Ureter (tissue), 1 donor: ENCODE measurements at regions not wholly inside any gene's neighbourhood (a gene's known extent, or its start where the extent isn't known, plus 50 kb on each side); places are given as distances from the start of the nearest gene placed in this dataset.

ENCODE experiments used
- DNase-seq: peaks from one replicate; pipeline ENCODE4 v3.0.0-alpha.2; 2020; ENCODE audit warnings: low spot score
- donor health status: DM: yes; HTN: yes; CAD: no.

- DNase-seq, result no peak
Measured at GRCh38 chrX:39555431-39555830, 542.3 kb downstream of the BCOR start.

DNA sequence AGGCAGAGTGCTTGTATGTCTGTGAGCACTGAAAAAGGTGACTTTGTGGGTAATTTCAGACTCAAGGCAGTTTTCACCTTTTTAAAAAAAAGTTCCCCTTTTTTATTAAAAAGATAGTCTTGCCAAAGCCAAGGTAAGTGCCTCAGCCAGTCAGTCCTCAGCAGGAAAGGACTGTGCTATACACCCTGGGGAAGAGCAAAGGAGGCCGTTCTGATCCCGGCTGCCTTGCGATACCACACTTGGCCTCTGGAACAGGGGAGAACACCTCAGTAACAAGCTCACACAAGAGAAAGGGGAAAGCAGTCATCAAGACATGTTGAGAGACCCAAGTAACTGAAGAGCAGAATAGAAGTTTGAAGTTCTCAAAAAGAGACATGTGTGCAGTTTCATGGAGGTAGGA is 541.7 kb downstream of the BCOR start:
- DNase-seq, result no peak

GRCh38 chrX:39559229-39559628 is 538.5 kb downstream of the BCOR start:
- no peak for DNase-seq

DNA sequence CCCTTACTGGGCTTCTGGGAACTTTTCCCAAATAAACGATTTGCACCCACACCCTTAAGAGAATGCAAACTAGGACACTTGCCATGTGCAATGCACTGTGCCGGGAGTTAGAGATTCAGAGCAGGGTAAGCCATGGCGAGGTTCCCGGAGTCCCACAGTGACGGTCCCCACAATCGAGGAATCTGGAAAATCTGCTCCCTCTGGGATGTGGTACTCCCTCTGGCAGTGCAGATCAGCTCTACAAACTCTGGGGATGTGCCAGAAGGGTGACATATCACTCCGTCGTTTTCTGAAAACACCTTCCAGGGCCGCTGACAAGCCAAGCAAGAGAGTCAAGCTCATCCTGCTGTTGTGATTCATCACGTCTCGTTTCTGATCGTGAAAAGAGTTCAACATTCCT is 537.5 kb downstream of the BCOR start:
- no peak for DNase-seq

- no peak for DNase-seq
Measured at GRCh38 chrX:39563178-39563577, 534.6 kb downstream of the BCOR start.

DNA sequence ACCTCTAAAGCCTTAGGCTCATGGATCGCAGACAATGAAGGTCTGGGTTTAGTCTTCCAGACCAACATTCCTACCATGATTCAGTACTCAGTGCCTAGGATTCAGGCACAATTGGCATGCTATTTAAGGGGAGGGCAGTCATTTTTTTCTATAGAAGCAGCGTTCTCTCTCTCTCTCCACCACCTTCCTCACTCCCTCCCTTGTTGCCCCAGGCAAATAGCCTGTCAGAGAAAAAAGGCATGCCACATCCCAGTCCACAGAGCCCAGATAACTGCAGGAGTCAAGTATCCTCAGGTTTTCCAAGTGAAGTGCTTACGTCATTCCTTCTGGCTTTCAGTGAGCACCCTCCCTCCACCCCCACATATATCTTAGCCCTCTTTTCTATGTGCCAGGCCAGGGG is 533.0 kb downstream of the BCOR start:
- DNase-seq, result no peak

- DNase-seq, result no peak
Measured at GRCh38 chrX:39574178-39574577, 523.6 kb downstream of the BCOR start.

DNA sequence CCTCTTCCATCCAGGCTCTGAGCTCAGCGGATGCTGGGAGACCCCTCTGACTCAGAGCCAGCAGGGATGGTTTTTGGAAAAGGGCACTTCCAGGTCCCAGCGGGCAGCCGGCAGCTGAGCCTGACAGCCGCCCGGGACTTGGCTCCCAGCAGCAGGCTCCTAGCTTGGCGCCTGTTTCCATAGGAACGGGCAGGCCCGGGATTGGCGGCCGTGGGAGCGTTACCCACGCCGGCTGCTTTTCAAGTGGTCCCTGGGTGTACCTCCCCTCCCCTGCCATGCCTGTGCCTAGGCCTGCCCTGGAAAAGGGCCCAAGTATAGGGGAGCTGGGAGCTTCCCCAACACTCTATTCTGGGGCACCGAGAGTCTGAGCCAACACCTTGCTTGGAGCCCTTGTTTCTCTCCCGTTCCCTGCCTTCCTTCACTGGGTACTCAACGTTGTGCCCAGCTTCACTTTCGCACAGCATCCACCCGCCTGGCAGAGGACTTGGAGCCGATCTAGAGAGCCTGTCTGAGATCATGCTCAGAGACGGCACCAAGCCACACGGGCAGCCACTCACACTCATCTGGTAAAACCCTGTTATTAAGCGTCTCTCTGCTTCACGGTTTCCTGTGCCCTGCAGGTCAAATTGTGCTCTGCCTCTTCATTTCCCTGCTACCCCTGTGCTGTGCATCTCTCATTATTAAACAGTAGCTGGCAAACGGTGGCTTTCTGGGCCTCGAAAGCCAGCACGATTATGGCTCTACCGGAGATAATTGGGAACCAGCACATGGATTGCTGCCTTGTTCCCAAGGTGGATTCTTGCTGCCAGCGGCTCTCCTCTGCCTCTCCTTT is 521.5 kb downstream of the BCOR start:
- DNase-seq, result no peak

GRCh38 chrX:39577206-39577984 is 520.4 kb downstream of the BCOR start:
- no peak for DNase-seq

DNA sequence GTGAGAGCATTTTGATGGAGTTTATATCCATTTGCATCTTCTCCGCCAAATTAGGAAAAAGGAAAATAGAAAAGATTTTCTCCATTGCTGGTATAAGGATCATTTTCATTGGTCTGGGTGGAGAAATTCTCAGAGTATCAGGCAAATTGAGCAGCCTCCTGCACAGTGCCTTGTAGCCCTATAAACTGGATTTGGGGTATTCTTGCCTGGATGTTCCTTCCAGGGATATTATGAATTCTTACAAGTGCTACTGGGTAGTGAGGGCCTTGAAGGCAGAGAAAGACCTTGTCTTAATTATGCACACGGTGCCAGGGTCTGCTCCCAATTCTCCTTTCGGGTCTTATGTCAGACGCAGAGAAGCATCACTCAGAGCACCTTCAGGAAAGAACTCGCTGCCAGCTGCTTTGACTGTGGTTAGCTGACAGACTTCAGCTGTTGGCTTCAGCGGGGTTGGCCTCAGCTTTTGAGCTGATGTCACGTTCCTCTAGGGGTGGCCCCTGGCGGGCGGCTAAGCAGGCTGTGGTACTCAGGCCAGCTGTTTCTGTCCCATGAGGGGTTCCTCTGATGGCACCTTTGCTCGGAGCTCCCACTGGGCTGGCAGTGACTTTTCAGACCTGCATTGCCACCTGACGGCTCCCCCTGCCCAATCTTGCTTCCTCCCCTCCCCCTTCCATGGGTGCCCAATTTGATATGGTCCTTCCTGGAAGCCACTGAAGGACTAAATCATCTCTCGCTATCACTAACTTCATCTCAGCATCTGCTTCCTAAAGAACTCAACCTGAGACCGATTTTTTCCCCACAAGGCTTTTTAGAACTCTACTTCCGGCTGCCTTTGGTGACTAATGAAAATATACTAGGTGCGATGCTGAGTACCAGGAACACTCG is 519.5 kb downstream of the BCOR start:
- no peak for DNase-seq

- no peak for DNase-seq
Measured at GRCh38 chrX:39580043-39580442, 517.7 kb downstream of the BCOR start.

DNA sequence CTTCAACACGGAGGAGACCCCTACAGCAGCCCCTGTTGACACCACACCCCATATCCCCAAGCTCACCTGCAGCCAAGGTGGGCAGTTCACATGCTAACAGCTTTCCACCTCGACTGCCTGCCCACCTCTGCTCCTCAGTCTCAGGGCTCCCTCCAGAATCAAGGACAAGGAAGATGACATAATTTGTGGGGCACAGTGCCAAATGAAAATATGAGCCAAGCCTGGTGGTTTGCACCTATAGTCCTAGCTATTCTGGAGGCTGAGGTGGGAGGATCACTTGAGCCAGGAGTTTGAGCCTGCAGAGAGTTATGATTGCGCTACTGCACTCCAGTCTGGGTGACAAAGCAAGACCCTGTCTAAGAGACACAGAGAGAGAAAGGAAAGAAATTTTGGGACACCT is 516.3 kb downstream of the BCOR start:
- no peak for DNase-seq

- DNase-seq, result no peak
Measured at GRCh38 chrX:39582091-39582490, 515.7 kb downstream of the BCOR start.

GRCh38 chrX:39582976-39583375 is 514.8 kb downstream of the BCOR start:
- DNase-seq, result no peak

DNA sequence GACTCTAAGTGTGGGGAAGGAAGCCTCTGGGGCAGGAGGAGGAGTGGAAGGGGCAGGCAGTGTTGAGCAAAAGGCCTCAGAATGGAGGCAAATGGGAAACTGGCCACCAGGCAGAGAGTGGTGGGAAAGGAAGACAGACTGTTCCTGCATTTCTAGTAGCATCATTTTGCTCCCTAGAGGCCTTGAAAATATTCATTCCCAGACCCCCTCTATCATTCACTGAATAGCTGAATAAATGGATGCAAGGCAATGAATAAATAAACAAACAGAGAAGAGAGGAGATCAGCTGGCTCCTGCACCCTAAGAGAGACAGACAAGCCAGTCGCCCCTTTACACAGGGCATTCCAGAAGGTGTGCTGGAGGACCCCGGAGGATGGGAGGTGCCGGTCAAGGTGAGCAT is 511.9 kb downstream of the BCOR start:
- no peak for DNase-seq

- no peak for DNase-seq
Measured at GRCh38 chrX:39586359-39586758, 511.4 kb downstream of the BCOR start.

GRCh38 chrX:39591099-39591498 is 506.7 kb downstream of the BCOR start:
- DNase-seq, result no peak

DNA sequence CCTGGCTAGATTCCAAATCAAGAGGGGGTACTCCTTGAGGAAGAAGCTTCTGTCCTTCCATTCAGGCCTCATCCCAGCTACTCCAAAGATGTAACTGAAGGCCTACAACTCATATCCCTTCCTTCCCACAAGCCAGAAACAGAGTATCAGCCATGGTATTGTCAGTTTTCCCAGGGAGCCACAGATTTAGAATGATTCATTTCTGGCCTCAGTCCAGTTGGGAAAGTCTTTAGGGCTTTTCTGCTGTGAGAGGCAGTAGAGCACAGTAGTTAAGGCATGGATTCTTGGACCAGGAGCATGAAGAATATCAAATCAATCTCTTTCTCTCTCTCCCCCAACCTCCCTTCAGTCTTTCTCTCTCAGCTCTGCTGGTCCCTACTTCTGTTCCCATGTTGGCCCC is 505.0 kb downstream of the BCOR start:
- no peak for DNase-seq

GRCh38 chrX:39595977-39596376 is 501.8 kb downstream of the BCOR start:
- DNase-seq, result no peak

GRCh38 chrX:39596437-39596836 is 501.3 kb downstream of the BCOR start:
- no peak for DNase-seq

DNA sequence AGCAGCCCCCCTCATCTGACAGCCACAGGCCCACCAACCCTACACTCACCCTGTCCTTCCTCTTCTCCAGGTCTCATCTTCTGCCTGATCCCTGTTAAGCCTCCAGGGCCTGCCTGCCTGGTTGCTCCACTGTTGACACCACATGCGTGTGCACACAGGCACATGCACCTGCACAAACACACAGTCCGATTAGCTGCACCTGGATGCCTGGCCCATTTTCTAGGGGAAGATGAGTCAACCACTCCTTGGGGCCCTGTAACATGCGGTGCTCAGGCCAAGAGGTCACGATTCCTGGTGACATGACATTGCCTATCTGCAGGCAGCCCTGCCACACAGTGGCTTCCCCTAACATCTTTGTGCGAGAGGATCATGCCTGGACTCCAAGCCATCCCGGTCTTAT is 498.4 kb downstream of the BCOR start:
- DNase-seq, result no peak

GRCh38 chrX:39600222-39600621 is 497.5 kb downstream of the BCOR start:
- no peak for DNase-seq
